SH-SY5Y (cell line): ENCODE measurements at regions not wholly inside any gene's neighbourhood (a gene's known extent, or its start where the extent isn't known, plus 50 kb on each side); places are given as distances from the start of the nearest gene placed in this dataset.

Experiments
- GATA2 ChIP-seq: IDR thresholded peaks from 2 replicates; pipeline ENCODE4 v1.6.1; 2011; ENCODE audit warnings: mild to moderate bottlenecking, low read depth, low read length
- GATA3 ChIP-seq: IDR thresholded peaks from 2 replicates; pipeline ENCODE4 v1.6.1; 2011; ENCODE audit warnings: low read depth, mild to moderate bottlenecking, low read length, moderate library complexity

DNA sequence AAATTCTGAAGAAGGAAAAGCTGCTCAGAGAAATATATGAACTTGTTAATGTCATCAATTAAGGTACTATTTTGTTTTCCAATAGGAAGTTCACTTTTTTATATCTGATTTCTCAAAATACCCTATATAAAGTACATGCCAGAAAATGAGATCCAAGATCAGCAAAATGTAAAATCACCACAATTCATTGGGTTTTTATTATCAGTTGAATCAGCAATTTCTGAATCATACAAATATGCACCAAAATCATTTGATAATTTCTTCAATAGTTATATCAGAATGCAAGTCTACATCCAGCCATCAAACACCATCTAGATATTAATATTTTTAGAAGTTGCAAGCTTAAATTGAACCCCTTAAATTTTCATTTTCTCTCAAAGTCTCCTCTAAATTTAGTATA lies 1293.4 kb upstream of the NCAM2 start:
- TF ChIP-seq GATA2 = no peak
- no peak for TF ChIP-seq GATA3
